GM10266 (cell line): ENCODE measurements at regions not wholly inside any gene's neighbourhood (a gene's known extent, or its start where the extent isn't known, plus 50 kb on each side); places are given as distances from the start of the nearest gene placed in this dataset.

ENCODE experiments used
- DNase-seq: peaks from one replicate; pipeline ENCODE4 v3.0.0; 2012; ENCODE audit errors: extremely low spot score
- CTCF ChIP-seq: IDR thresholded peaks from 2 replicates; pipeline ENCODE4 v1.5.1; 2012; ENCODE audit warnings: mild to moderate bottlenecking, low read depth; ENCODE audit not compliant: control insufficient read depth, insufficient read depth; ENCODE audit errors: missing control alignments

DNA sequence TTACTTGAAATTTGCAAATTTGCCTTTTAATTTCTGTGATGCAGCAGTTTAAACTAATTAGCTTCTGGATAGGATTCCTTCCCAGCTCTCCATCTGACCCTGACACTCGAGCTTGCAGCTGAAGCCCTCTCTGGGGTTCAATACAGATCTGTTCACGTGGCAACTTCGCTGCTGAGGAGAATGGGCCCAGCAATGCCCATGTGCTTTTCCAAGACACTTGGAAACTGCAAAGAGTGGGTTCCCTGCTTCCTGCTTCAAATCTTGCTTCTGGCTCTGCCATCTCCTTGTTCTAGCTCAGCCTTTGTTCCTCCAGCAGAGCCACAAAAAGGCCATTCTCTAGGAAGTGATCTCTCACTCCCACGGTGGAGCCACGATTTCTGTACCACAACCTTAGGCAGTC lies 50.0 kb upstream of the IRX6 start:
- no peak for DNase-seq
- TF ChIP-seq CTCF: no peak
